OCI-LY7 (cell line): ENCODE measurements at regions not wholly inside any gene's neighbourhood (a gene's known extent, or its start where the extent isn't known, plus 50 kb on each side); places are given as distances from the start of the nearest gene placed in this dataset. TPM values are rescaled to one million over a fixed set of nuclear protein-coding genes. Genes with fewer than 3 reads are reported as not detected.

Experiments
- BruUV-seq: library from RNA; stranded (reverse); fragments of 400-500 nt; replicated peaks from 2 replicates; lab custom pipeline; 2021; lab: Mats Ljungman, UMichigan
- CTCF ChIA-PET: fragments of 300-600 bp; sonication (Branson Sonifier 250); formaldehyde crosslinking; loops from one replicate; lab custom pipeline; 2022; ENCODE audit warnings: antibody characterized with exemption; ENCODE audit not compliant: unreplicated experiment; lab: Charles Lee
- POLR2A ChIA-PET: fragments of 300-600 bp; sonication (Branson Sonifier 250); formaldehyde crosslinking; loops from one replicate; lab custom pipeline; 2022; ENCODE audit warnings: antibody characterized with exemption; lab: Charles Lee
- DNase-seq: peaks from one replicate; pipeline ENCODE4 v3.0.0-alpha.2; 2015; ENCODE audit warnings: low spot score
- H2AFZ ChIP-seq: fragments of 200-600 bp; sonication (generic), shearing (Covaris generic); 2 replicates; pipeline ENCODE4 v1.6.1; 2014; ENCODE audit warnings: mild to moderate bottlenecking, antibody characterized with exemption, low read length, moderate library complexity
- H3K27ac ChIP-seq: fragments of 200-600 bp; sonication (generic); 2 replicates; pipeline ENCODE4 v1.5.1; 2014; ENCODE audit warnings: mixed run types, low read depth, mild to moderate bottlenecking, moderate library complexity, low read length, inconsistent platforms; ENCODE audit not compliant: poor library complexity, severe bottlenecking
- H3K36me3 ChIP-seq: fragments of 200-600 bp; sonication (generic); 2 replicates; pipeline ENCODE4 v1.6.1; 2014; ENCODE audit warnings: mild to moderate bottlenecking, antibody characterized with exemption, low read length, moderate library complexity, mixed read lengths; ENCODE audit not compliant: insufficient read depth
- H3K4me1 ChIP-seq: fragments of 200-600 bp; sonication (generic); 2 replicates; pipeline ENCODE4 v1.5.1; 2014; ENCODE audit warnings: mild to moderate bottlenecking, low read length; ENCODE audit not compliant: insufficient read depth, poor library complexity, severe bottlenecking
- H3K4me2 ChIP-seq: fragments of 200-600 bp; sonication (generic); 2 replicates; pipeline ENCODE4 v1.6.1; 2014; ENCODE audit warnings: mild to moderate bottlenecking, low read length
- H3K4me3 ChIP-seq: fragments of 200-600 bp; sonication (generic); 2 replicates; pipeline ENCODE4 v1.5.1; 2014; ENCODE audit warnings: mild to moderate bottlenecking, low read depth, low read length; ENCODE audit not compliant: poor library complexity, severe bottlenecking
- H3K79me2 ChIP-seq: fragments of 200-600 bp; sonication (generic); 2 replicates; pipeline ENCODE4 v1.6.1; 2016; ENCODE audit warnings: low read depth, mild to moderate bottlenecking, low read length, moderate library complexity, mixed read lengths; ENCODE audit not compliant: insufficient read depth
- H3K9me2 ChIP-seq: fragments of 200-600 bp; sonication (generic); 2 replicates; pipeline ENCODE4 v1.6.1; 2016; ENCODE audit warnings: mild to moderate bottlenecking, low read length, mixed read lengths; ENCODE audit not compliant: insufficient read depth
- H3K9me3 ChIP-seq: fragments of 200-600 bp; sonication (generic); 2 replicates; pipeline ENCODE4 v1.6.1; 2014; ENCODE audit warnings: mild to moderate bottlenecking, mixed run types, low read length, mixed read lengths
- H4K20me1 ChIP-seq: fragments of 200-600 bp; sonication (generic); 2 replicates; pipeline ENCODE4 v1.6.1; 2014; ENCODE audit warnings: mild to moderate bottlenecking, antibody characterized with exemption, low read length, moderate library complexity, mixed read lengths; ENCODE audit not compliant: insufficient read depth
- CTCF ChIP-seq: fragments of 200-600 bp; sonication (generic); conservative IDR thresholded peaks from 2 replicates; pipeline ENCODE4 v1.5.1; 2014; ENCODE audit warnings: mild to moderate bottlenecking, antibody characterized with exemption, low read length, moderate library complexity, mixed read lengths
- EZH2phosphoT487 ChIP-seq: fragments of 200-600 bp; sonication (generic); IDR thresholded peaks from 2 replicates; pipeline ENCODE4 v1.6.1; 2018; ENCODE audit warnings: low read depth, borderline replicate concordance, mild to moderate bottlenecking, mixed run types, antibody characterized with exemption, low read length, moderate library complexity, mixed read lengths
- intact Hi-C: fragments of 100-400 bp; cut with micrococcal nuclease; formaldehyde crosslinking; loops from one replicate; pipeline ENCODE4 v1.10.0; 2022; ENCODE audit not compliant: unreplicated experiment
- small RNA-seq: library from RNA; depleted of rRNA; stranded (forward); fragments of <200 nt; gene quantifications from one replicate; pipeline ENCODE3, GENCODE V24; 2014

DNA sequence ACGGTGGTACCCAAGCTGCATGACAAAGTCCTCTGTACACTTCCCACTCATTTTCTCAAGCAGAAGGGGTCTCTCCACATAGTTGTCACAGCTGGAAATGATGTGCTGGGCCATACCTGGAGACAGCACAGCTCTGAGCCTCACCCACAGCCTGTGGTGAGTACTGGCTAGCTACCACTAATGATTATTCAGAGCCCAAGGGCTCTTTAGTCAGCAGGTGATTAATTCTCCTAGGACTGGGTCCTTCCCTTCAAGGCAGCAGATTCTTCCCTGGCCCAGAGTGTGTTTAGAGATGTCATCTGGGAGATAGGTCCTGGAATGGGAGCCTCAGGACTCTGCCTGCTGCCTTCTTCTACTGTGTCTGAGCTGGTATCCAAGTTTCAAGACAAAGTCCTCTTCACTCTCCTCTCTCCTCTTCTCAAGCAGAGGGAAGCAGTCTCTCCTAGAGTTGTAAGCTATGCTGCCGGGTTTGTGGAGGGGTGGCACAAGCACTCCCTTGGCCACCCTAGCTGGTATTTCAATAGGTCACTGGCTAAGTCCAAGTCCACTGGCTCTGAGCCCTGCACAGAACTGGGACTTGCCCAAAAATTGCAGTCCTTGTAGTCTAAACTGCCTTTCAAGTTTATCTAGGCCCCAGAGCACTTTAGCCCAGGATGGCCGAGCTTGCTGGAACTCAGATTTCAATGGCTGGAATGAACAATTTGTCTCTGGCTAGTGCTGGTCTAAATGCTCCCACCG, 49.8 kb upstream of the VGLL2 start:
- no peaks in the 10 kb centered on the region for H4K20me1 ChIP-seq
- H3K79me2 ChIP-seq, result no peaks in the 10 kb centered on the region
- H3K9me2 ChIP-seq, result no peaks in the 10 kb centered on the region
- H3K9me3 ChIP-seq, result no peaks in the 10 kb centered on the region
- DNase-seq, result no peak
- intact Hi-C loops, result no loop called here
- H3K4me2 ChIP-seq, result no peak overlapping the region
- no peak overlapping the region for H3K27ac ChIP-seq
- BruUV-seq, result no TSS peak
- TF ChIP-seq EZH2phosphoT487 (no peak), CTCF (no peak)
- ChIA-PET CTCF (interaction anchor here (0.8 kb wide), 1 partner anchor 9 kb away, joined by 3 read pairs; no protein-coding TSS in a partner anchor), POLR2A (interaction anchor here (0.6 kb wide), 1 partner anchor 61 kb away, joined by 4 read pairs; no protein-coding TSS in a partner anchor)
- H3K4me3 ChIP-seq, result no peak overlapping the region
- H3K4me1 ChIP-seq, result no peaks in the 10 kb centered on the region
- no peak overlapping the region for H2AFZ ChIP-seq
- no peaks in the 10 kb centered on the region for H3K36me3 ChIP-seq

Small RNAs in the stretch of these regions (small RNA-seq; reads per million reads assigned to genes)
- gene RNA5SP214 (3.0 reads per million, percentile 85 among the genes with 10 or more reads in this experiment), gene RPS29P13 (not detected)
